Stimulated activated CD8-positive, alpha-beta memory T cell treated with anti-CD3 and anti-CD28 coated beads, Interleukin-4, amount 100 ng/mL, for 24 hours (primary cell): ENCODE measurements at regions not wholly inside any gene's neighbourhood (a gene's known extent, or its start where the extent isn't known, plus 50 kb on each side); places are given as distances from the start of the nearest gene placed in this dataset.

Source experiments
- DNase-seq: peaks from one replicate; pipeline ENCODE4 v3.0.0-alpha.2; 2020; ENCODE audit warnings: low read depth

- no peak for DNase-seq
Measured at GRCh38 chr2:81692566-81692965, 1388.0 kb upstream of the LRRTM1 start.

GRCh38 chr2:81675641-81676040 is 1371.1 kb upstream of the LRRTM1 start:
- no peak for DNase-seq

- DNase-seq: no peak
Measured at GRCh38 chr2:81672923-81673322, 1368.4 kb upstream of the LRRTM1 start.

- DNase-seq: no peak
Measured at GRCh38 chr2:81672516-81672915, 1368.0 kb upstream of the LRRTM1 start.

- no peak for DNase-seq
Measured at GRCh38 chr2:81670885-81671284, 1366.3 kb upstream of the LRRTM1 start.

- DNase-seq: no peak
Measured at GRCh38 chr2:81661081-81661480, 1356.5 kb upstream of the LRRTM1 start.

- no peak for DNase-seq
Measured at GRCh38 chr2:81658227-81658626, 1353.7 kb upstream of the LRRTM1 start.

- DNase-seq: no peak
Measured at GRCh38 chr2:81650048-81650971, 1345.8 kb upstream of the LRRTM1 start.

- DNase-seq: no peak
Measured at GRCh38 chr2:81648806-81649205, 1344.3 kb upstream of the LRRTM1 start.

GRCh38 chr2:81648370-81648769 is 1343.8 kb upstream of the LRRTM1 start:
- DNase-seq: no peak

GRCh38 chr2:81647715-81648230 is 1343.2 kb upstream of the LRRTM1 start:
- DNase-seq: no peak

GRCh38 chr2:81645745-81646301 is 1341.3 kb upstream of the LRRTM1 start:
- DNase-seq: no peak

- DNase-seq: no peak
Measured at GRCh38 chr2:81644189-81644588, 1339.6 kb upstream of the LRRTM1 start.

- DNase-seq: no peak
Measured at GRCh38 chr2:81624825-81625224, 1320.3 kb upstream of the LRRTM1 start.

- DNase-seq: no peak
Measured at GRCh38 chr2:81600088-81600487, 1295.5 kb upstream of the LRRTM1 start.

GRCh38 chr2:81598453-81598852 is 1293.9 kb upstream of the LRRTM1 start:
- DNase-seq: no peak

GRCh38 chr2:81589406-81589805 is 1284.9 kb upstream of the LRRTM1 start:
- no peak for DNase-seq

GRCh38 chr2:81583311-81584108 is 1279.0 kb upstream of the LRRTM1 start:
- DNase-seq: no peak

GRCh38 chr2:81576713-81577112 is 1272.2 kb upstream of the LRRTM1 start:
- no peak for DNase-seq

- no peak for DNase-seq
Measured at GRCh38 chr2:81551040-81551634, 1246.6 kb upstream of the LRRTM1 start.

- no peak for DNase-seq
Measured at GRCh38 chr2:81550277-81550676, 1245.7 kb upstream of the LRRTM1 start.

- no peak for DNase-seq
Measured at GRCh38 chr2:81549646-81550045, 1245.1 kb upstream of the LRRTM1 start.
